Tibial nerve (tissue), 3 donors: ENCODE measurements at regions not wholly inside any gene's neighbourhood (a gene's known extent, or its start where the extent isn't known, plus 50 kb on each side); places are given as distances from the start of the nearest gene placed in this dataset.

Experiments
- CTCF ChIP-seq, 5 experiments: fragments of 200-600 bp in 3 of 5; fragments of 450-650 bp in 2 of 5; sonication (generic) in 3 of 5; IDR thresholded peaks; one replicate each; pipeline ENCODE4 v1.5.1; 2016 to 2019; ENCODE audit warnings: antibody characterized with exemption in 5 of 5, mild to moderate bottlenecking in 3 of 5, moderate library complexity in 2 of 5
- POLR2A ChIP-seq, 2 donors: fragments of 450-650 bp; IDR thresholded peaks; one replicate each; pipeline ENCODE4 v1.6.1; 2017; ENCODE audit warnings: antibody characterized with exemption in 2 of 2, mild to moderate bottlenecking in 2 of 2, moderate library complexity in 2 of 2

DNA sequence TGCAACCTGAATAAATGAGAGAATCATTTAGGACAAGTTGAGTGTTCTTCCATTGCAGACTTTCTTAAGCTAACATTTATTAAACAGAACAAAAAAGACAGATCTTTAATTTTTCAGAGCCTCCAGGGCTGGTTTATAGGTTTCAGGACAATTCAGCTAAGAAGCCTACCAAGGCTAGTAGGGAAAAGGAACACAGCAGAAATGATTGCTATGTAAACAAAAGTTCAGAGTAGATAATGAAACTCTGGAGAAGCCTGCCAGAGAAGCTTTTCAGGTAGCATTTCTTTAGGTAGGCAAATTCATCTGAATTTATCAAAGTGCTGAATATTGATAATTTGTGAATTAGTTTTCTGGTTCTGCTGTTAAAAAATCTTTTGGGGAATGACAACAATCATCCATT, 264.2 kb downstream of the DEPDC1B start:
- TF ChIP-seq POLR2A (IDR thresholded peaks at IDR 0.05) (no peak), CTCF (IDR thresholded peaks at IDR 0.05) (no peak)
